ENCODE measurements at regions not wholly inside any gene's neighbourhood (a gene's known extent, or its start where the extent isn't known, plus 50 kb on each side); places are given as distances from the start of the nearest gene placed in this dataset.

DNA sequence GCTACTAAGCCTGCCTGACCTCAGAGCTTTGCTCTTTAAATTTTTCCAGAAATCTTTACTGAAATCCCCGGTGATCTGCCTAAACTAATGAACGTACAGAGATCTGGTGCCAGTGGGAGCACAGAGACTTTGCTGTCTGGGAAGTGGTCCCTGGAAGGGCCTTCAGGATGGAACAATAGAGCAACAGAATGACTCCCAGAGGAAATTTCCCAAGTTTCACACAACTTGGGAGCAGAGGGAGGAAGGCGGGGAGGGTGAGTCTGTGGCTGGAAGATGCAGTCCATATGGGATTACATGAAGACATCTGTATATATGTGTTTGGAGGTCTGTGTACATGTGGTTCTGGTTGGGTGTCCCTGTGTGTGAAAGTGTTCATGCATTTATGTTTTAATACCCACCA lies 638.3 kb downstream of the CCDC171 start:
- TF ChIP-seq, protein P1, sequence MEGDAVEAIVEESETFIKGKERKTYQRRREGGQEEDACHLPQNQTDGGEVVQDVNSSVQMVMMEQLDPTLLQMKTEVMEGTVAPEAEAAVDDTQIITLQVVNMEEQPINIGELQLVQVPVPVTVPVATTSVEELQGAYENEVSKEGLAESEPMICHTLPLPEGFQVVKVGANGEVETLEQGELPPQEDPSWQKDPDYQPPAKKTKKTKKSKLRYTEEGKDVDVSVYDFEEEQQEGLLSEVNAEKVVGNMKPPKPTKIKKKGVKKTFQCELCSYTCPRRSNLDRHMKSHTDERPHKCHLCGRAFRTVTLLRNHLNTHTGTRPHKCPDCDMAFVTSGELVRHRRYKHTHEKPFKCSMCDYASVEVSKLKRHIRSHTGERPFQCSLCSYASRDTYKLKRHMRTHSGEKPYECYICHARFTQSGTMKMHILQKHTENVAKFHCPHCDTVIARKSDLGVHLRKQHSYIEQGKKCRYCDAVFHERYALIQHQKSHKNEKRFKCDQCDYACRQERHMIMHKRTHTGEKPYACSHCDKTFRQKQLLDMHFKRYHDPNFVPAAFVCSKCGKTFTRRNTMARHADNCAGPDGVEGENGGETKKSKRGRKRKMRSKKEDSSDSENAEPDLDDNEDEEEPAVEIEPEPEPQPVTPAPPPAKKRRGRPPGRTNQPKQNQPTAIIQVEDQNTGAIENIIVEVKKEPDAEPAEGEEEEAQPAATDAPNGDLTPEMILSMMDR (conservative IDR thresholded peaks at IDR 0.05): no peak
- Mint-ChIP-seq H3K36me3 (peaks cover 6% of the 10 kb centered on the region), H3K4me1 (ENCODE audit: unreplicated experiment) (peaks cover 22% of the 10 kb centered on the region), H3K4me3 (no peak overlapping the region), H3K27ac (peak overlapping the region; percentile 57), H3K27me3 (no peaks in the 10 kb centered on the region), H3K9me3 (peaks cover 2% of the 10 kb centered on the region)
- no peak for DNase-seq (ENCODE audit: extremely low spot score, unreplicated experiment)

DNA sequence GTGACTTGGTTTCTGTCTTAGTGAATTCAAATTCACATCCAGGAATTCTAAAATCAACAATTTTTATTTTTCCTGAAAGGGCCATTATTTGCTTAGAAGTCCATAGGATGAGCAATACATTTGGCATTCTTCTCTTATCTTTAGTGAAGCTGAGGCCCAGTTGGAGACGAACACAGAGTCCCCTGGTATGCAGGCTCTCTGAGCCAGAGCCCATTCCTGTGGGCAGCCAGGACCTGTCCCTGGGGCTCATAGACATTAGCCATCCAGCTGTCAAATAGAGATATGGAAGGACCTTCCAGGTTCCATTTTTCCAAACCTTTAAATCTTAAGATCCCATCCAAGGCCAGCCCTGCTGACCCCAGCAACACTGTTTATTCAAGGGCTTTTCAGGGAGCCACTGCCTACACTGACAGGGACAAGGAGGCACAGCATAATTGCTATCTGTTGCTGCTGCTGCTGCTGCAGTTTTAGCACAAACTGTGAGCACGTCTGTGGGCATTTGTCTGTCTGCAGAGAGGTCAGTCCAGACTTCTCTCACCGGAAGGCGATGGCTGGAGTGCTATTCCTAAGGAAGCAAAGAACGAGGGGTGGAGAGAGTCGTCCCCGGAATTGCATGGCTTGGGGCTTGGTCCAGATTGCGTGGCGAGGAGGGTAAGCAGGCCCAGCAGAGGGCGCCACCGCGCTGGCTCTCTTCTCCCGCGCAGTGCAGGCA lies 639.0 kb downstream of the CCDC171 start:
- Mint-ChIP-seq H3K36me3 (peaks cover 6% of the 10 kb centered on the region), H3K4me1 (ENCODE audit: unreplicated experiment) (peaks cover 22% of the 10 kb centered on the region), H3K4me3 (peak overlapping the region; percentile 42), H3K27me3 (no peaks in the 10 kb centered on the region), H3K27ac (peak overlapping the region; percentile 12), H3K9me3 (no peaks in the 10 kb centered on the region)
- TF ChIP-seq, protein P1 (conservative IDR thresholded peaks at IDR 0.05): peak; percentile 92
- peak; percentile 84 for DNase-seq (ENCODE audit: extremely low spot score, unreplicated experiment)

DNA sequence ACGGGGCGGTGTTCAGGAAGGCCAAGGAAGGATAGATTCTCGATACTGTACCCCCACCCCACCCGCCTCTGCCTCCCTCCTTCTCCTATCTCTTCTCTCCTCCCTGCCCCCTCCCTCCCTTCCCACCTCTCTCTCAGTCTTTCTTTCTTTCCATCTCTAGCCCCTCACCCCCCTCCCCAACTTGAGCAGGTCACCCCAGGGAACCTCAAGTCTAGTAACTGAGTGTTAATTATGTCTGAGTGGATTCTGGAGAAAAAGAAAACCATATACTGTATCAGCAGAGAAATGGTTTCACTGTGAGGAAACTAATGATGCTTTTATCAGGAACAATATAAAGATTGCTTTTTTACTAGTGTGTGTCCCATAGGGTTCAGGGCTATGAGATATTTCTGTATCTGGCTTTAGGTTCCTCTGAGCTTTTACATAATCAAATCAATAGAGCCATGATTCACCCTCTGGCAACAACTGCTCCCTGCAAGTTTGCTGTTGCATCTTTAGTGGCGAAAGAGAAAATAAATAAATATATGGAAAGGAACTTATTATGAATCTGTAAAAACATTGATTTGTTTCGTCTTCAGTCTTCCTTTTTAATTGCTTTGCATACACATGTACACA lies 639.7 kb downstream of the CCDC171 start:
- H3K27me3 Mint-ChIP-seq: no peaks in the 10 kb centered on the region
- peak overlapping the region; percentile 42 for H3K4me3 Mint-ChIP-seq
- DNase-seq (ENCODE audit: extremely low spot score, unreplicated experiment): no peak
- H3K27ac Mint-ChIP-seq: peak overlapping the region; percentile 12
- TF ChIP-seq, protein P1 (conservative IDR thresholded peaks at IDR 0.05): no peak
- peaks cover 22% of the 10 kb centered on the region for H3K4me1 Mint-ChIP-seq (ENCODE audit: unreplicated experiment)
- H3K9me3 Mint-ChIP-seq: no peaks in the 10 kb centered on the region
- H3K36me3 Mint-ChIP-seq: peaks cover 6% of the 10 kb centered on the region

DNA sequence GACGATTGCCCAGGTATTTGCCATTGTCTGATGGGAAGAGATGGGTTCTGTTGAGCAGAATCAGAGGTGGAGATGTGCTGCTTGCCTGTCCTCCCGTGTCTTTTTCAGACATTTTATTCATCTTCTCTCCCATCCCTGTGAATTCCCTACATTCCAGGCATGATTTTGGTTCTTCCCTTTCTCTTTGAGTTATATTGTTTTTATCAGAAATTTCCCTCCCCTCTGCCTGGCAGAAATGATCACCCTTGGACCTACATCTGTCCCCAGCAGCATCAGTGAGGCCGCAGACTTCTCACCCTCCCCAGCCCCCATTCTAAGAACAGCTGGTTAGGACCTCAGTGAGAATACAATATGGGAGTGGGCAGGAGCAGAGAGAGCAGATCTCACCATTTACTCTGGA lies 640.2 kb downstream of the CCDC171 start:
- no peak for DNase-seq (ENCODE audit: extremely low spot score, unreplicated experiment)
- Mint-ChIP-seq H3K27ac (peak overlapping the region; percentile 26), H3K4me1 (ENCODE audit: unreplicated experiment) (peaks cover 28% of the 10 kb centered on the region), H3K27me3 (peaks cover 4% of the 10 kb centered on the region), H3K9me3 (no peaks in the 10 kb centered on the region), H3K36me3 (peaks cover 6% of the 10 kb centered on the region), H3K4me3 (no peak overlapping the region)
- TF ChIP-seq, protein P1 (conservative IDR thresholded peaks at IDR 0.05): no peak

DNA sequence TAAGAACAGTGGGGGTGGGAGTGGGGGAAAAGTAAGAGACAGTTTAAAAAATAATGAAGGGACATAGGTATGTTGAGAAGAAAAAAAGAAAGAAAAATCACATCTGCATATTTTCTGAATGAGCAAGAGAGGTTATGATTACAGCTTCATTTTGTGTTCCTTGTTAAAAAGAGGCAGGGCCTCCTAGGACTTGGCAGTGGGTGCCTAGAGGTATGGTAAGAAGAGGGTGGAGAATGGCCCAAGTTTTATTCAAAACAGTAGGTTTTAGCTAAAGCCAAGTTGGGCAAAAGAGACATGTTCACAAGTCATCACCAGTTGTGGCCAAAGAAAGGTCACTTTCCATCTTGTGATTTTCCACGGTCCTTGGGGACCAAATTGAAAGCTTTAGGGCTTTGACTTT lies 643.4 kb downstream of the CCDC171 start:
- H3K9me3 Mint-ChIP-seq: peaks cover 4% of the 10 kb centered on the region
- no peak overlapping the region for H3K4me3 Mint-ChIP-seq
- H3K4me1 Mint-ChIP-seq (ENCODE audit: unreplicated experiment): peaks cover 32% of the 10 kb centered on the region
- peaks cover 9% of the 10 kb centered on the region for H3K27me3 Mint-ChIP-seq
- no peak for DNase-seq (ENCODE audit: extremely low spot score, unreplicated experiment)
- H3K36me3 Mint-ChIP-seq: no peaks in the 10 kb centered on the region
- H3K27ac Mint-ChIP-seq: no peak overlapping the region
- TF ChIP-seq, protein P1 (conservative IDR thresholded peaks at IDR 0.05): no peak
